GM18502 (cell line): ENCODE measurements at regions not wholly inside any gene's neighbourhood (a gene's known extent, or its start where the extent isn't known, plus 50 kb on each side); places are given as distances from the start of the nearest gene placed in this dataset.

Source experiments
- ATAC-seq: cut with Tn5 transposase; IDR thresholded peaks from one replicate; pipeline ENCODE4 v1.9.1; 2021; ENCODE audit warnings: mild to moderate bottlenecking; ENCODE audit not compliant: unreplicated experiment, poor library complexity

GRCh38 chr2:66382091-66382490 is 52.8 kb upstream of the MEIS1 start:
- no peak for ATAC-seq

GRCh38 chr2:66379473-66379872 is 55.5 kb upstream of the MEIS1 start:
- ATAC-seq: no peak

- no peak for ATAC-seq
Measured at GRCh38 chr2:66377832-66378231, 57.1 kb upstream of the MEIS1 start.

- ATAC-seq: no peak
Measured at GRCh38 chr2:66370824-66371223, 64.1 kb upstream of the MEIS1 start.

- no peak for ATAC-seq
Measured at GRCh38 chr2:66366619-66367018, 68.3 kb upstream of the MEIS1 start.

GRCh38 chr2:66364495-66365333 is 70.2 kb upstream of the MEIS1 start:
- ATAC-seq: no peak

- ATAC-seq: no peak
Measured at GRCh38 chr2:66362701-66363100, 72.2 kb upstream of the MEIS1 start.

GRCh38 chr2:66346231-66346664 is 88.7 kb upstream of the MEIS1 start:
- ATAC-seq: no peak

DNA sequence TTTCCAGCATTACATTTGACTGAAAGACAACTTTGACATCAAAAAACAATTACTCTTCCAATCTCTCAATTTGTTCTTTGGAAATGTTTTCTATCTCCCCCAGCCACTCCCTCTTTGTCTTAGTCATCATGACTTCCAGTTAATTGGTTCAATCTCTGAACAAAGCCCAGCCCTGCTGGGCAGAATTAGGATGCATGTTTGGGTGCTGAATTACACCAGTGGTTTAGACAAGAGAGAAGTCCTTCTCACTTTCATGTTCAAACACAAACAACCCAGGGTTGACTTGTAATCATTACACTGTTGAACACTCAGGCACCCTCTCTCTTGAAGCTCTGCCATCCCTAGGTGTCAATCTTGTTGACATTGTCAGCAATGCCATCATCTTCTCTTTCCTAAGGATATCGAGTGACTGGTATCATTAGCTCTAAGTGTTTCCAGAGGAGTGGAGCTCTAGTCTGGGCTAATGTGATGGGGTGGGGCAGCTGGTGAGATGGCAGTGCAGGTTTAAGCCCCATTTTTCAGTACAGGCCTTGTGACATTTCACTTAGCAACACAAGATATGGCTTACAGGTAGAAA is 90.8 kb upstream of the MEIS1 start:
- no peak for ATAC-seq

DNA sequence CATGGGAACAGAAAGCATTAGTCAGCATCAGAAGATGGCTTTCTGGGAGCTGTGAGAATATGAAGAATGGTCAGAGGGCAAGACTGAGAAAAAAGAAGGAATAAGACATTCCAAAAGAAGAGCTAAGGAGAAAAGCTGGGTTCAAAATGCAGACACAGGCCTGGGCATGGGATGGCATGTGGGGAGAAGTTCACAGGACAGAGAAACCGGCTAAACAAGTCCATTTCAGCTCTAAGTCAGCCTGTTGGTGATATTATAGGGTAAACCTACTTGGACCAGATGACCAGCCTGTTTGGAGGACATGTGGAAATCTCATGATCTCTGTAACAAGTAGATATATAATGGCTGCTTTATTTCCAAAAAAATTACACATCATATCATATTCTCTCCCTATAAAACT is 91.7 kb upstream of the MEIS1 start:
- ATAC-seq: no peak

- ATAC-seq: no peak
Measured at GRCh38 chr2:66340521-66340920, 94.4 kb upstream of the MEIS1 start.

DNA sequence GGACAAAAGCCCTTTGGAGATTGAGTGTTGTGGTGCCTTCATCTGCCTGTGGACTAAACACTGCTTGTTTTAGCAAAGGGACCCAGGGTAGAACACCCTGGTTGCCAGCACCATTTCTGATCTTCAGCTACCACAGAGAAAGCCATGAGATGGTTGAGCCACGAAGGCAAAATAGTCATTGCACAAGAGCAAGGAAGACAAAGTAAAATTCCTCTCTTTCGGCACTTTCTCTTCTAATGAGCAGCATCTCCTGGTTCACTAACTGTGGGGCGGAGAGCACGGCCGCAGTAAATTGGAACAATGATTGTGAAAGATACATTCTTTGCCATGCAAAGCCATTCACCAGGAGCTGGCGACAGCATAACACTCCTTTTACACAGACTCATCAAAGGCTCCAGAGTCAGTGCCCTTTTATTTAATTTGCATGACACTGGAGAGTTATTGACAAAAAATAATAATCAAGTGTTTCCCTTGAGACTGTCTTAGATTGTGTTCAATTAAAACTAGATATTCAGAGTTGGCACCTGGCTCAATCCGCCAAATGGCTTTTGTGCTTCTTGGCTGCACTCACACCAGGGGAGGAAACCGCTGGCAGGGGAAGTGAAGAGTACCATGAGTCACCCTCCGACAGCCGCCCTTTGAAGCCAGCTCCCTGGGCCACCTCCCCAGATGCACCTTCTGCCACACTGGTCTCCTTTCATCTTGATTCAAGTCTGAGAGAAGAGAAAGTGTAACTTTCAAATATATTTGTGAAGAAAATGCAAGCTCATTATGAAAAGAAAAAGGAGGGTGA is 100.5 kb upstream of the MEIS1 start:
- ATAC-seq: no peak

DNA sequence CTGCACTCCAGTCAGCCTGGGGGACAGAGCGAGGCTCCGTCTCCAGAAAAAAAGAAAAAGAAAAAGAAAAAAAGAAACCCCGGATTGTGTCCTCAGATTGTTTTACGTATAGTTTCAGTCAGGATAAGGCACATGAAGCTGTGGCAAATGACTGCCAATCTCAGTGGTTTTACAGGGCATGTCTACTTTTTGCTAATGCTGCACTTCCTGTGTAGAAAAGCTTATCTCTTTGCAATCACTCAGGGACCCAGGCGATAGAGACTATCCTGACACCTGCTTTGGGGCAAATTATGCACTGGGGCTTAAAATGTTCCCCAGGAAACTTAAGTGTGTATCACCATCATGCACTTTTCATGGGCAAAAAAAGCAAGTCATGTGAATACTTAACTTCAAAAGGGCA is 103.7 kb upstream of the MEIS1 start:
- ATAC-seq: no peak

DNA sequence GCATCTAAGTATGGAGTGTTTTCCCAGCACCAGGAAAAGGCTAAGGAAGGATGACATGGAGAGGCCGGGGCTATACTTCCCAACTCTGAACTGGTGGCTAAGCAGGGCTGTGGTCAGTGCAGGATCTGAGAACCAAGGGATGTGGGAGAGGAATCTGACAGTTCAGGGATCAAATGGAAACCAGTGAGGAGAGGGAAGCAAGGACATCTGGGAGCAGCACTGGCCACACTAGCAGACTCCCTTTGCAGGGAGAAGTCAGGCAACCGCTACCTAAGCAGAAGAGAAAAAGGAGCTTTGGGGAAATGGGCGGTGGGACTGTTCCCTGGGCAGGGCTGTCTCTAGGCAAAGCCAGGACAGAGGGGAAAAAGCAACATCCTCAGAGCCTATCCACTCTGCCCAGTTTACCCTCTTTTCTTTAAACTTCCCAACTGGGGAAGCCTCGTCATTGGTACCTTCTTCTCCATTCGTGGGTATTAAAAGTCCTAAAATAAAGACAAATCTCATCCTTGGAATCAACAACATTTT is 105.8 kb upstream of the MEIS1 start:
- no peak for ATAC-seq

- no peak for ATAC-seq
Measured at GRCh38 chr2:66327066-66327740, 107.7 kb upstream of the MEIS1 start.

DNA sequence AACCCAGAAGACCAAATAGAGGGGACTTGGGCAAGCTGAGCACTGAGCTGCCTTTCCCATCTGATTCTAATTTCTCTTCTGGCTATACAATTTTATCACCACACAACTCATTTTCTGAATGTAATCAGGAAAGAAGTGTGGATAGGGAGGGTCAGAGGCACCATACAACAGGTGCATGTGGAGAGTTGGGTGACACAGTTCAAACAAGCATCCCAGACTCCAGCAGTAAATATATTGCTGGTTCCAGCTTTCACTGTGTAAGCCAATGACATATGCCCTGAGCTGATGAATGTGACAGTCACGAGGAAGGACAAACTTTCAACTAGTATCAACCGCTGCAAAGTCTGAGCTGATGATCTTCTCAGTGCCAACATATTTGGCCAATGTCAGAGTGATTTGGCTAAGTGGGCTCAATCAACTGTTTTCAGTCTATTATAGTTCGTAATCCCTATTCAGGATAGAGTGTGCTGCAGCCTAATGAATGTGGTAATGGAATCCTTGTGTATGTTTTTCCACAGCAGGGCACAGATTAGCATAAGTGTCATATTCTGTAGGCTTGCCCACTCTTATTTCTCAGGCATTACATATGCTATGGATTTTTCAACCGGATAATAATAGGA is 109.9 kb upstream of the MEIS1 start:
- no peak for ATAC-seq

DNA sequence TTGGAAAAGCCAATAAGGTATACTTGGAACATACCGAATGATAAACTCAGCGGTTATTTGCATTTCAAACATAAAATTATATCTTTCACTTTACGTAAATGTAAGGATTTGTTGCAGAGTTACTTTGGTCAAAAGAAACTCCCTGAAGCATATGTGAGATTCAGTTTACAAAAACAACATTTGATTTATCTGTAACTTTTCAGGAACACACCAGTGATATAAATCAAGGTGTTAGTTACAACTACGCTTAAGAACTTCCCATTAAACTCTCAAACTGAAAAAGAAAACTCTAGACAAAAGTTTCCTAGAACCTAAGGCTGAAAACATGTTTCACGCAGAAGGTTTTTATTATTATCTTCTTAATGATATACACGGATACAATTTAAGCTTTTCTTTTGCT is 110.6 kb upstream of the MEIS1 start:
- ATAC-seq: no peak

- ATAC-seq: no peak
Measured at GRCh38 chr2:66323406-66323805, 111.5 kb upstream of the MEIS1 start.

- ATAC-seq: no peak
Measured at GRCh38 chr2:66322506-66323260, 112.2 kb upstream of the MEIS1 start.
